ENCODE measurements at regions not wholly inside any gene's neighbourhood (a gene's known extent, or its start where the extent isn't known, plus 50 kb on each side); places are given as distances from the start of the nearest gene placed in this dataset.

- TF ChIP-seq CTCF (IDR thresholded peaks at IDR 0.05) (no peak), POLR2A (IDR thresholded peaks at IDR 0.05) (no peak)
Observed at GRCh38 chr3:194843556-194843955, 157.9 kb downstream of the FAM43A start.

All from thyroid gland (tissue), 4 donors.